Mesendoderm (in vitro differentiated cells): ENCODE measurements at regions not wholly inside any gene's neighbourhood (a gene's known extent, or its start where the extent isn't known, plus 50 kb on each side); places are given as distances from the start of the nearest gene placed in this dataset.

Experiments
- DNase-seq: peaks from one replicate; pipeline ENCODE4 v3.0.0; 2013
- H2AK5ac ChIP-seq: 2 replicates; pipeline ENCODE4 v1.6.1; 2013; ENCODE audit warnings: low read length, inconsistent platforms
- H2BK120ac ChIP-seq: 2 replicates; pipeline ENCODE4 v1.6.1; 2013; ENCODE audit warnings: low read depth, mild to moderate bottlenecking, low read length, moderate library complexity, mixed read lengths
- H2BK15ac ChIP-seq: replicated peaks from 2 replicates; pipeline ENCODE4 v1.6.1; 2013; ENCODE audit warnings: low read depth, mild to moderate bottlenecking, moderate library complexity
- H2BK5ac ChIP-seq: 2 replicates; pipeline ENCODE4 v1.6.1; 2013; ENCODE audit warnings: low read length, inconsistent platforms
- H3K18ac ChIP-seq: 2 replicates; pipeline ENCODE4 v1.6.1; 2013; ENCODE audit warnings: mild to moderate bottlenecking, low read length, mixed read lengths
- H3K23ac ChIP-seq: one replicate; pipeline ENCODE4 v1.6.1; 2013; ENCODE audit warnings: low read length
- H3K27ac ChIP-seq: 2 replicates; pipeline ENCODE4 v1.5.1; 2013; ENCODE audit warnings: low read depth, mild to moderate bottlenecking, inconsistent platforms, low read length, moderate library complexity
- H3K27me3 ChIP-seq: 2 replicates; pipeline ENCODE4 v1.6.1; 2013; ENCODE audit warnings: low read length, control low read depth, mild to moderate bottlenecking, inconsistent platforms; ENCODE audit not compliant: insufficient read depth, poor library complexity
- H3K36me3 ChIP-seq: 2 replicates; pipeline ENCODE4 v1.6.1; 2013; ENCODE audit warnings: low read length, inconsistent platforms; ENCODE audit not compliant: control insufficient read depth, insufficient read depth
- H3K4ac ChIP-seq: one replicate; pipeline ENCODE4 v1.6.1; 2013; ENCODE audit warnings: low read depth, mild to moderate bottlenecking, low read length, moderate library complexity
- H3K4me1 ChIP-seq: 2 replicates; pipeline ENCODE4 v1.6.1; 2013; ENCODE audit warnings: low read depth, low read length, inconsistent platforms; ENCODE audit not compliant: control insufficient read depth
- H3K4me2 ChIP-seq: 2 replicates; pipeline ENCODE4 v1.6.1; 2013; ENCODE audit warnings: low read length
- H3K4me3 ChIP-seq: 2 replicates; pipeline ENCODE4 v1.5.1; 2013; ENCODE audit warnings: mild to moderate bottlenecking, low read length
- H3K56ac ChIP-seq: one replicate; pipeline ENCODE4 v1.6.1; 2013; ENCODE audit warnings: low read length
- H3K79me1 ChIP-seq: 2 replicates; pipeline ENCODE4 v1.6.1; 2013; ENCODE audit warnings: low read length, inconsistent platforms
- H3K79me2 ChIP-seq: 2 replicates; pipeline ENCODE4 v1.6.1; 2013; ENCODE audit warnings: mild to moderate bottlenecking, low read length; ENCODE audit not compliant: control insufficient read depth, insufficient read depth
- H3K9ac ChIP-seq: 2 replicates; pipeline ENCODE4 v1.6.1; 2013; ENCODE audit warnings: low read length, inconsistent platforms
- H4K5ac ChIP-seq: one replicate; pipeline ENCODE4 v1.6.1; 2013; ENCODE audit warnings: low read length
- H4K8ac ChIP-seq: one replicate; pipeline ENCODE4 v1.6.1; 2013; ENCODE audit warnings: low read depth, mild to moderate bottlenecking, control low read depth, low read length, moderate library complexity
- WGBS: extraction: QIAGEN DNeasy Blood & Tissue Kit; methylation state at CpG from one replicate; pipeline ENCODE4 v1.1.7; 2013; ENCODE audit warnings: low lambda C conversion rate, missing lambda C conversion rate; ENCODE audit not compliant: insufficient coverage; ENCODE audit errors: extremely low coverage; 5-methylcytosine and 5-hydroxymethylcytosine counted together

GRCh38 chr13:31042481-31043165, 110.2 kb downstream of the TEX26 start:
- no CpG with 5 or more reads among the region's 16 CpGs for WGBS
- H3K4me1 ChIP-seq: peaks cover 10% of the 10 kb centered on the region
- H3K56ac ChIP-seq: no peak overlapping the region
- H2BK15ac ChIP-seq: no peak overlapping the region
- H4K5ac ChIP-seq: no peak overlapping the region
- H3K23ac ChIP-seq: no peak overlapping the region
- no peak overlapping the region for H3K9ac ChIP-seq
- H3K18ac ChIP-seq: no peak overlapping the region
- no peaks in the 10 kb centered on the region for H3K36me3 ChIP-seq
- H3K4ac ChIP-seq: no peak overlapping the region
- H2AK5ac ChIP-seq: no peak overlapping the region
- no peak overlapping the region for H3K4me3 ChIP-seq
- H2BK5ac ChIP-seq: no peak overlapping the region
- H3K79me2 ChIP-seq: no peaks in the 10 kb centered on the region
- no peak overlapping the region for H3K27ac ChIP-seq
- DNase-seq: no peak
- H3K27me3 ChIP-seq: no peaks in the 10 kb centered on the region
- no peak overlapping the region for H3K4me2 ChIP-seq
- no peak overlapping the region for H2BK120ac ChIP-seq
- no peak overlapping the region for H4K8ac ChIP-seq
- H3K79me1 ChIP-seq: no peaks in the 10 kb centered on the region

DNA sequence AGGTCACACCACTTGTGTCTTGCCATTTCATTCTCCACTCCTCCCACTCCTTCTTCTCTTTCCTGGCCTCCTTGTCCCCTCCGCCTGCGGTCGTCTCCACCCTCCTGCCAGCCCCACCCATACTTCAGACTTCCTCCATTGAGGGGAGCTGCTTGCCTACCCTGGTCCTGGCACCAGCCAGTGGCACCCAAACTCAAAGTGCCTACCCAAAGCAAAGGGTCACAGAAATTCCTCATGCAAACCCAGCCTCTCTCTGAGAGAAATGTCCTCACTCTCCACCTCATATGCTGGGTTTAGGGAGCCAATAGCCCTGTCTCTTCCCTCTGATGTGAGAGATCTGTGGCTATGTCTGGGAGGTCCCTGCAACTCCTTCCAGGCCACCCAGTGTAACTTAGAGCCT, 109.6 kb downstream of the TEX26 start:
- no peak overlapping the region for H4K5ac ChIP-seq
- H3K4ac ChIP-seq: no peak overlapping the region
- H3K27ac ChIP-seq: no peak overlapping the region
- no peak overlapping the region for H3K18ac ChIP-seq
- no peak overlapping the region for H2BK5ac ChIP-seq
- H3K4me1 ChIP-seq: peaks cover 10% of the 10 kb centered on the region
- no peak overlapping the region for H3K4me2 ChIP-seq
- H2BK120ac ChIP-seq: no peak overlapping the region
- H3K9ac ChIP-seq: no peak overlapping the region
- WGBS: no CpG with 5 or more reads among the region's 3 CpGs
- no peak overlapping the region for H3K23ac ChIP-seq
- no peaks in the 10 kb centered on the region for H3K79me2 ChIP-seq
- DNase-seq: no peak
- no peaks in the 10 kb centered on the region for H3K79me1 ChIP-seq
- H4K8ac ChIP-seq: no peak overlapping the region
- H2BK15ac ChIP-seq: no peak overlapping the region
- H3K56ac ChIP-seq: no peak overlapping the region
- no peaks in the 10 kb centered on the region for H3K27me3 ChIP-seq
- H2AK5ac ChIP-seq: no peak overlapping the region
- no peaks in the 10 kb centered on the region for H3K36me3 ChIP-seq
- no peak overlapping the region for H3K4me3 ChIP-seq

DNA sequence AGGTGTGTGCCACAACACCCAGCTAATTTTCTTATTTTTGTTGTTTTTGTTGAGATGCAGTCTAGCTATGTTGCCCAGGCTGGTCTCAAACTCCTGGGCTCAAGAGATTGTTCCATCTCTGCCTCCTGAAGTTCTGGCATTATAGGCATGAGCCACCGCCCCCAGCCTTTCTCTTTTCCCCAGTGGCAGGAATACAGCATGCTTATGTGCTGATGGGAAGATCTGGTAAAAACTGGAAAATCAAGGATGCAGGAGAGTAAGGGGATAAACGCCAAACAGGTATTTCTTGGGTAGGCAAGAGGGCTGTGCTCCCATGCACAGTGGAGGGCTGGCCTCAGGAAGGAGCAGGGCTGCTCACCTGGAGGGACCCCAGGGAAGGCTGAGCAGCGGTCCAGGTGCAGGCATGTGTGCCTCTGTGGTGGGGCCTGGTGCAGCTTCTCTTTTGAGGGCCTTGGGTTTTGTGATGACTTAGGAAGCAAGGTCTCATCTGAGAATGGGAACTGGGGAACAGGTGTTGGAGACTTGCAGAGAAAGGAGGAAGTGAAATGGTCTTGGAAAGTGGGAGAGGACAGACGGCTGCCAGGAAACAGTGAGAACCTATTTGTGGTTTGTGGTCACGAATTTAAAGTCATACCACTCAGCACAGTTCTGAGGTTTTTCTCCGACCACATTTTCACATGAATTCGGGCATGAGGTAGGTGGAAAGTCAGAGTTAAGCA, 106.5 kb downstream of the TEX26 start:
- no peak overlapping the region for H2BK120ac ChIP-seq
- no peak overlapping the region for H3K4me2 ChIP-seq
- H3K36me3 ChIP-seq: no peaks in the 10 kb centered on the region
- no peaks in the 10 kb centered on the region for H3K79me1 ChIP-seq
- no peak overlapping the region for H2AK5ac ChIP-seq
- no peak overlapping the region for H3K18ac ChIP-seq
- H3K4ac ChIP-seq: no peak overlapping the region
- H3K79me2 ChIP-seq: no peaks in the 10 kb centered on the region
- no peak for DNase-seq
- no peak overlapping the region for H4K5ac ChIP-seq
- no peak overlapping the region for H4K8ac ChIP-seq
- H3K4me3 ChIP-seq: no peak overlapping the region
- no peak overlapping the region for H3K56ac ChIP-seq
- H2BK5ac ChIP-seq: no peak overlapping the region
- no peaks in the 10 kb centered on the region for H3K4me1 ChIP-seq
- no peaks in the 10 kb centered on the region for H3K27me3 ChIP-seq
- H2BK15ac ChIP-seq: no peak overlapping the region
- H3K27ac ChIP-seq: no peak overlapping the region
- no peak overlapping the region for H3K9ac ChIP-seq
- no peak overlapping the region for H3K23ac ChIP-seq
- no CpG with 5 or more reads among the region's 7 CpGs for WGBS

DNA sequence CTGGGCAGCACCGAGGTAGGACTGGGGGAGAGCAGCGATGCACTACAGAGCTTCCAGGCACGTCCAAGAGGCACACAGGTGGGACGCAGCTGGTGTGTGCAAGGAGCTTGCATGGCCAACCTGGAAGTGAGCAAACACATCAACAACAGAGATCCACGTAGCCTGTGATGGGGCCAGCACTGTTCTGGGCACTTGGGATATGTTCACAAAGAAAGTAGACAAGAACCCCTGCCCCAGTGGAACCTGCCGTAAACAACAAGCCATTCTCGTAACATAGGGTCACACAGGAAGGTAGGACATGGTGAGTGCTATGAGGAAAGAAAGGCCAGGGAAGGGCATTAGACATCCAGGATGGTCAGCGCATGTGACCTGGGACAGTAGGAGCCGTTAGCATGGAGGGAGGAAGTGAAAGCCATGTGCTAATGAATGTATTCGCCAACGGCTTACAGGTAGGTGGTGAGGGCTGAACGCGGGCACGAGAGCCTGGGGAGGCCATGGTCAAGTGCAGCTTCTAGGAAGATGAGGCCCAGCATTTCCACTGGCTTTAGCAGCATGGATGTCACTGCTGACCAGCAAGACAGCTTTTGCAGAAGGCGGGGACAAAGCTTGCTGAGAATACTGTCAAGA, 105.5 kb downstream of the TEX26 start:
- H3K4me3 ChIP-seq: no peak overlapping the region
- H2BK120ac ChIP-seq: no peak overlapping the region
- H3K27ac ChIP-seq: no peak overlapping the region
- no peaks in the 10 kb centered on the region for H3K79me2 ChIP-seq
- no peak overlapping the region for H3K23ac ChIP-seq
- H3K27me3 ChIP-seq: no peaks in the 10 kb centered on the region
- H2BK5ac ChIP-seq: no peak overlapping the region
- H3K4ac ChIP-seq: no peak overlapping the region
- H3K4me1 ChIP-seq: no peaks in the 10 kb centered on the region
- H4K5ac ChIP-seq: no peak overlapping the region
- H3K4me2 ChIP-seq: no peak overlapping the region
- no peak for DNase-seq
- H3K79me1 ChIP-seq: no peaks in the 10 kb centered on the region
- no peak overlapping the region for H3K18ac ChIP-seq
- H3K56ac ChIP-seq: no peak overlapping the region
- H2AK5ac ChIP-seq: no peak overlapping the region
- H3K36me3 ChIP-seq: no peaks in the 10 kb centered on the region
- no peak overlapping the region for H4K8ac ChIP-seq
- H2BK15ac ChIP-seq: no peak overlapping the region
- WGBS: no CpG with 5 or more reads among the region's 15 CpGs
- H3K9ac ChIP-seq: no peak overlapping the region

GRCh38 chr13:31036731-31037695, 104.6 kb downstream of the TEX26 start:
- no peaks in the 10 kb centered on the region for H3K27me3 ChIP-seq
- no peak overlapping the region for H3K18ac ChIP-seq
- no peak overlapping the region for H3K4me2 ChIP-seq
- no peak overlapping the region for H3K4me3 ChIP-seq
- H3K27ac ChIP-seq: no peak overlapping the region
- no peak overlapping the region for H2BK15ac ChIP-seq
- H3K23ac ChIP-seq: no peak overlapping the region
- H2BK5ac ChIP-seq: no peak overlapping the region
- H3K9ac ChIP-seq: no peak overlapping the region
- no peak overlapping the region for H2AK5ac ChIP-seq
- WGBS: no CpG with 5 or more reads among the region's 17 CpGs
- H3K4ac ChIP-seq: no peak overlapping the region
- no peak overlapping the region for H3K56ac ChIP-seq
- H4K5ac ChIP-seq: no peak overlapping the region
- H3K79me1 ChIP-seq: no peaks in the 10 kb centered on the region
- H2BK120ac ChIP-seq: no peak overlapping the region
- H4K8ac ChIP-seq: no peak overlapping the region
- no peaks in the 10 kb centered on the region for H3K36me3 ChIP-seq
- no peaks in the 10 kb centered on the region for H3K79me2 ChIP-seq
- DNase-seq: no peak
- H3K4me1 ChIP-seq: no peaks in the 10 kb centered on the region
